ENCODE measurements at regions not wholly inside any gene's neighbourhood (a gene's known extent, or its start where the extent isn't known, plus 50 kb on each side); places are given as distances from the start of the nearest gene placed in this dataset.

GRCh38 chr4:125847518-125847917, 532.8 kb downstream of the FAT4 start:
- ATAC-seq (ENCODE audit: low FRiP score), result no peak
- no peak for DNase-seq (ENCODE audit: low spot score)
- no peak for TF ChIP-seq CTCF (IDR thresholded peaks at IDR 0.05)

- TF ChIP-seq CTCF (IDR thresholded peaks at IDR 0.05), result no peak
- no peak for DNase-seq (ENCODE audit: low spot score)
- ATAC-seq (ENCODE audit: low FRiP score), result no peak
These were observed 535.1 kb downstream of the FAT4 start for GRCh38 chr4:125849869-125850268.

- TF ChIP-seq CTCF (IDR thresholded peaks at IDR 0.05), result no peak
- ATAC-seq (ENCODE audit: low FRiP score), result no peak
- no peak for DNase-seq (ENCODE audit: low spot score)
These were observed 577.0 kb downstream of the FAT4 start for GRCh38 chr4:125891597-125892258.

GRCh38 chr4:125904802-125905201, 590.0 kb downstream of the FAT4 start:
- TF ChIP-seq CTCF (IDR thresholded peaks at IDR 0.05), result no peak
- DNase-seq (ENCODE audit: low spot score), result no peak
- no peak for ATAC-seq (ENCODE audit: low FRiP score)

GRCh38 chr4:125911058-125911457, 596.3 kb downstream of the FAT4 start:
- ATAC-seq (ENCODE audit: low FRiP score), result no peak
- TF ChIP-seq CTCF (IDR thresholded peaks at IDR 0.05), result no peak
- DNase-seq (ENCODE audit: low spot score), result no peak

GRCh38 chr4:125911481-125911880, 596.7 kb downstream of the FAT4 start:
- DNase-seq (ENCODE audit: low spot score) (no peak), ATAC-seq (ENCODE audit: low FRiP score) (no peak)
- no peak for TF ChIP-seq CTCF (IDR thresholded peaks at IDR 0.05)

GRCh38 chr4:125917559-125917958, 602.8 kb downstream of the FAT4 start:
- DNase-seq (ENCODE audit: low spot score) (no peak), ATAC-seq (ENCODE audit: low FRiP score) (no peak)
- no peak for TF ChIP-seq CTCF (IDR thresholded peaks at IDR 0.05)

Data from omental fat pad (tissue), 3 donors.